ENCODE measurements at regions not wholly inside any gene's neighbourhood (a gene's known extent, or its start where the extent isn't known, plus 50 kb on each side); places are given as distances from the start of the nearest gene placed in this dataset.

DNA sequence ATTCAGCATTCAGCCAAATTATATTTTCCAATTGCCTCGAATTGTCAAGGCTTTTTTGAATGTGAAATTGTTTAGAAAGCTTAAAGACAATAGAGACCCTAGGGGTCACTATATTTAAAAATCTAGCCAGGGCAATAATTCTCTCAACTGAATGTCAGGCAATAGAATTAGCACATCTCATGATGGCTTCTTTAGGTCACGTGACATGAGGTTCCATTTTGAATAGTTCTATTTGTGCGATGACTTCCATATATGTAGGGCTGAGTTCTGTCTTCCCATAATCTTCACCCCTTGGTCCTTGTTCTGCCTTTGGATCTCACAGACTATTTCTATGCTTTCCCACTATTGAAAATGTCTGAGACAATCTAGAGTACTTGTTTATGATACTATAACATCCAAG, 527.7 kb upstream of the KIRREL3 start:
- TF ChIP-seq EP300 (IDR thresholded peaks at IDR 0.05), result no peak
- TF ChIP-seq, protein P1, sequence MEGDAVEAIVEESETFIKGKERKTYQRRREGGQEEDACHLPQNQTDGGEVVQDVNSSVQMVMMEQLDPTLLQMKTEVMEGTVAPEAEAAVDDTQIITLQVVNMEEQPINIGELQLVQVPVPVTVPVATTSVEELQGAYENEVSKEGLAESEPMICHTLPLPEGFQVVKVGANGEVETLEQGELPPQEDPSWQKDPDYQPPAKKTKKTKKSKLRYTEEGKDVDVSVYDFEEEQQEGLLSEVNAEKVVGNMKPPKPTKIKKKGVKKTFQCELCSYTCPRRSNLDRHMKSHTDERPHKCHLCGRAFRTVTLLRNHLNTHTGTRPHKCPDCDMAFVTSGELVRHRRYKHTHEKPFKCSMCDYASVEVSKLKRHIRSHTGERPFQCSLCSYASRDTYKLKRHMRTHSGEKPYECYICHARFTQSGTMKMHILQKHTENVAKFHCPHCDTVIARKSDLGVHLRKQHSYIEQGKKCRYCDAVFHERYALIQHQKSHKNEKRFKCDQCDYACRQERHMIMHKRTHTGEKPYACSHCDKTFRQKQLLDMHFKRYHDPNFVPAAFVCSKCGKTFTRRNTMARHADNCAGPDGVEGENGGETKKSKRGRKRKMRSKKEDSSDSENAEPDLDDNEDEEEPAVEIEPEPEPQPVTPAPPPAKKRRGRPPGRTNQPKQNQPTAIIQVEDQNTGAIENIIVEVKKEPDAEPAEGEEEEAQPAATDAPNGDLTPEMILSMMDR (IDR thresholded peaks at IDR 0.05), result no peak
- no peak for TF ChIP-seq POLR2A (IDR thresholded peaks at IDR 0.05; ENCODE audit: low read depth)
